ENCODE measurements at regions not wholly inside any gene's neighbourhood (a gene's known extent, or its start where the extent isn't known, plus 50 kb on each side); places are given as distances from the start of the nearest gene placed in this dataset.

- H3K18ac ChIP-seq (ENCODE audit: insufficient read length, low read depth, low read length): no peak overlapping the region
- H4K20me1 ChIP-seq (ENCODE audit: control insufficient read depth, insufficient read depth, insufficient read length): no peaks in the 10 kb centered on the region
- H3K4me3 Mint-ChIP-seq: no peak overlapping the region
- no peak overlapping the region for H3K4ac ChIP-seq (ENCODE audit: low read depth, low read length)
- H3K27me3 ChIP-seq (ENCODE audit: insufficient read depth, low read length): no peaks in the 10 kb centered on the region
- H3K4me1 ChIP-seq (ENCODE audit: insufficient read depth, low read length): no peaks in the 10 kb centered on the region
- H3K36me3 Mint-ChIP-seq (ENCODE audit: insufficient read depth in 1 of 3, low read depth in 3 of 3): peaks cover 0 to 16% (median 2%) of the 10 kb centered on the region in 3 experiments
- H2BK15ac ChIP-seq (ENCODE audit: low read depth, low read length): no peak overlapping the region
- no peak overlapping the region for H2BK12ac ChIP-seq (ENCODE audit: insufficient read length, low read depth, low read length)
- H4K5ac ChIP-seq (ENCODE audit: insufficient read length, low read depth, low read length): no peak overlapping the region
- H3K4me1 Mint-ChIP-seq: 0 out of 4 replicates have a peak, but pooled peaks cover 0 to 2% of the 10 kb centered on the region in 2 experiments
- no CpG with 5 or more reads among the region's 2 CpGs for WGBS (ENCODE audit: extremely low coverage, insufficient read length, low lambda C conversion rate)
- no peak overlapping the region for H3K14ac ChIP-seq (ENCODE audit: insufficient read depth, low read length)
- H3K56ac ChIP-seq (ENCODE audit: insufficient read length, low read depth, low read length): no peak overlapping the region
- no peaks in the 10 kb centered on the region for H3K79me2 ChIP-seq (ENCODE audit: insufficient read depth, low read length)
- H3K27ac ChIP-seq (ENCODE audit: insufficient read length, low read depth, low read length): no peak overlapping the region
- no peaks in the 10 kb centered on the region for H3K23me2 ChIP-seq (ENCODE audit: insufficient read length, low read depth, low read length, poor library complexity, severe bottlenecking)
- no peak for DNase-seq
- TF ChIP-seq, protein P1, sequence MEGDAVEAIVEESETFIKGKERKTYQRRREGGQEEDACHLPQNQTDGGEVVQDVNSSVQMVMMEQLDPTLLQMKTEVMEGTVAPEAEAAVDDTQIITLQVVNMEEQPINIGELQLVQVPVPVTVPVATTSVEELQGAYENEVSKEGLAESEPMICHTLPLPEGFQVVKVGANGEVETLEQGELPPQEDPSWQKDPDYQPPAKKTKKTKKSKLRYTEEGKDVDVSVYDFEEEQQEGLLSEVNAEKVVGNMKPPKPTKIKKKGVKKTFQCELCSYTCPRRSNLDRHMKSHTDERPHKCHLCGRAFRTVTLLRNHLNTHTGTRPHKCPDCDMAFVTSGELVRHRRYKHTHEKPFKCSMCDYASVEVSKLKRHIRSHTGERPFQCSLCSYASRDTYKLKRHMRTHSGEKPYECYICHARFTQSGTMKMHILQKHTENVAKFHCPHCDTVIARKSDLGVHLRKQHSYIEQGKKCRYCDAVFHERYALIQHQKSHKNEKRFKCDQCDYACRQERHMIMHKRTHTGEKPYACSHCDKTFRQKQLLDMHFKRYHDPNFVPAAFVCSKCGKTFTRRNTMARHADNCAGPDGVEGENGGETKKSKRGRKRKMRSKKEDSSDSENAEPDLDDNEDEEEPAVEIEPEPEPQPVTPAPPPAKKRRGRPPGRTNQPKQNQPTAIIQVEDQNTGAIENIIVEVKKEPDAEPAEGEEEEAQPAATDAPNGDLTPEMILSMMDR (conservative IDR thresholded peaks at IDR 0.05): no peak
- no peaks in the 10 kb centered on the region for H3K9me3 ChIP-seq (ENCODE audit: control insufficient read depth, low read depth, low read length)
- no peak overlapping the region for H2AK5ac ChIP-seq (ENCODE audit: insufficient read length, low read length)
- no peak overlapping the region for H2BK20ac ChIP-seq (ENCODE audit: low read depth, low read length, poor library complexity, severe bottlenecking)
- H2AFZ ChIP-seq (ENCODE audit: low read length): no peak overlapping the region
- H3K27ac Mint-ChIP-seq: no peak overlapping the region
- no peak overlapping the region for H2BK120ac ChIP-seq (ENCODE audit: low read depth, low read length, poor library complexity, severe bottlenecking)
- H4K8ac ChIP-seq (replicated peaks; ENCODE audit: insufficient read length, low read depth, low read length): no peak overlapping the region
- H3K9me3 Mint-ChIP-seq: peaks cover 13 to 16% of the 10 kb centered on the region in 2 experiments
- H3K23ac ChIP-seq (ENCODE audit: insufficient read length, low read depth, low read length): no peak overlapping the region
- no peaks in the 10 kb centered on the region for H3K79me1 ChIP-seq (ENCODE audit: insufficient read depth, low read depth, low read length, poor library complexity, severe bottlenecking)
- no peak overlapping the region for H2BK5ac ChIP-seq (ENCODE audit: insufficient read length, low read length)
- no peaks in the 10 kb centered on the region for H3K27me3 Mint-ChIP-seq (ENCODE audit: low read depth)
- H3K4me2 ChIP-seq (ENCODE audit: insufficient read depth, insufficient read length, low read length): no peak overlapping the region
- H4K91ac ChIP-seq (ENCODE audit: insufficient read length, low read depth, low read length): no peak overlapping the region
- no peak overlapping the region for H3K9ac ChIP-seq (ENCODE audit: extremely low read depth, insufficient read length, low read length)
- no peak overlapping the region for H3T11ph ChIP-seq (ENCODE audit: low read length)
Measured at GRCh38 chr5:18158166-18158565, 523.9 kb downstream of the TAF11L14 start.

Data from H9 (cell line).